ENCODE measurements at regions not wholly inside any gene's neighbourhood (a gene's known extent, or its start where the extent isn't known, plus 50 kb on each side); places are given as distances from the start of the nearest gene placed in this dataset.

DNA sequence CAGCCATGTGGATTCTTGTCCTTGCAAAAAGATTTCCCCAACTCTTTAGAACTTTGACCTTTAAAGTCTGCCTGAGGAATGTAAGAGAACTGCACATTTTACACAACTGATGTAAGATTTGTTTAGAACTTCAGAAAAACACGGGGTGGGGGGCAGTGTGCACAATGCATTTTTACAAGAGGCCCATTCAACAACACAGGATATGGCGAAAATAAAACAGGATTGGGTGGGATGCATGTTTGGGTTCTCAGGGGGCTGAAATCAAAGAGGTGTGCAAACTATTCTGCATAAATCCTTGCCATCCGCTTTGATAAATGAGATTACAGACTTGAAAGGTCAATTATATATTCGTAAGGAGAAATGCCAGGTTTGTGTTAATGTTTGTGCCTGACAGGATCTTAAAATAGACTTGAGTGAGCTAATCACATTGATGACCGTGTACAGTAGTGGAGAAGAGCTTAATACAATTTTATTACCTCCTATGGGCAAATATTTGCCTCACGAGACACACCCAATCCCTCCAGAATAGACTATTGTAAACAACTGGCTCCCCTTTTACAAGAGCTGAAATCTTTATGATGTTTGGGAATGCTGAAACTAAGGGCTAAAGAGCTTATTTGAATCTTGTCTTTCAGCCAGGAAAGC, 184.1 kb upstream of the LEF1 start:
- Histone ChIP-seq H3K9me3 (ENCODE audit: control insufficient read depth, insufficient read depth, low read depth, low read length) (no peaks in the 10 kb centered on the region), H3K4me3 (ENCODE audit: low read depth, low read length) (no peak overlapping the region), H3K27ac (ENCODE audit: extremely low read depth, low read depth, low read length) (peak overlapping the region; percentile 17; the same call in 1 of the 2 replicates), H3K36me3 (ENCODE audit: control insufficient read depth in 2 of 2, insufficient read depth in 1 of 2, low read length in 2 of 2) (no peaks in the 10 kb centered on the region), H3K4me1 (ENCODE audit: control insufficient read depth, insufficient read depth, low read length) (peaks cover 7% of the 10 kb centered on the region; the same call in 1 of the 2 replicates)
- ChIA-PET CTCF (no interaction called here), POLR2A (no interaction called here)
- TF ChIP-seq KLF7 (tag by site-specific recombination; IDR thresholded peaks at IDR 0.05; ENCODE audit: borderline replicate concordance) = peak; percentile 21; the same call in 1 of the 2 replicates
- TF ChIP-seq, protein P1, sequence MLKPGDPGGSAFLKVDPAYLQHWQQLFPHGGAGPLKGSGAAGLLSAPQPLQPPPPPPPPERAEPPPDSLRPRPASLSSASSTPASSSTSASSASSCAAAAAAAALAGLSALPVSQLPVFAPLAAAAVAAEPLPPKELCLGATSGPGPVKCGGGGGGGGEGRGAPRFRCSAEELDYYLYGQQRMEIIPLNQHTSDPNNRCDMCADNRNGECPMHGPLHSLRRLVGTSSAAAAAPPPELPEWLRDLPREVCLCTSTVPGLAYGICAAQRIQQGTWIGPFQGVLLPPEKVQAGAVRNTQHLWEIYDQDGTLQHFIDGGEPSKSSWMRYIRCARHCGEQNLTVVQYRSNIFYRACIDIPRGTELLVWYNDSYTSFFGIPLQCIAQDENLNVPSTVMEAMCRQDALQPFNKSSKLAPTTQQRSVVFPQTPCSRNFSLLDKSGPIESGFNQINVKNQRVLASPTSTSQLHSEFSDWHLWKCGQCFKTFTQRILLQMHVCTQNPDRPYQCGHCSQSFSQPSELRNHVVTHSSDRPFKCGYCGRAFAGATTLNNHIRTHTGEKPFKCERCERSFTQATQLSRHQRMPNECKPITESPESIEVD (tag by site-specific recombination; IDR thresholded peaks at IDR 0.05) = peak; percentile 73
- TF ChIP-seq, protein P2, sequence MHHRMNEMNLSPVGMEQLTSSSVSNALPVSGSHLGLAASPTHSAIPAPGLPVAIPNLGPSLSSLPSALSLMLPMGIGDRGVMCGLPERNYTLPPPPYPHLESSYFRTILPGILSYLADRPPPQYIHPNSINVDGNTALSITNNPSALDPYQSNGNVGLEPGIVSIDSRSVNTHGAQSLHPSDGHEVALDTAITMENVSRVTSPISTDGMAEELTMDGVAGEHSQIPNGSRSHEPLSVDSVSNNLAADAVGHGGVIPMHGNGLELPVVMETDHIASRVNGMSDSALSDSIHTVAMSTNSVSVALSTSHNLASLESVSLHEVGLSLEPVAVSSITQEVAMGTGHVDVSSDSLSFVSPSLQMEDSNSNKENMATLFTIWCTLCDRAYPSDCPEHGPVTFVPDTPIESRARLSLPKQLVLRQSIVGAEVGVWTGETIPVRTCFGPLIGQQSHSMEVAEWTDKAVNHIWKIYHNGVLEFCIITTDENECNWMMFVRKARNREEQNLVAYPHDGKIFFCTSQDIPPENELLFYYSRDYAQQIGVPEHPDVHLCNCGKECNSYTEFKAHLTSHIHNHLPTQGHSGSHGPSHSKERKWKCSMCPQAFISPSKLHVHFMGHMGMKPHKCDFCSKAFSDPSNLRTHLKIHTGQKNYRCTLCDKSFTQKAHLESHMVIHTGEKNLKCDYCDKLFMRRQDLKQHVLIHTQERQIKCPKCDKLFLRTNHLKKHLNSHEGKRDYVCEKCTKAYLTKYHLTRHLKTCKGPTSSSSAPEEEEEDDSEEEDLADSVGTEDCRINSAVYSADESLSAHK (tag by site-specific recombination; IDR thresholded peaks at IDR 0.05) = 0 out of 2 replicates have a peak, but pooled peaks have one; percentile 25
- TF ChIP-seq FEZF1 (tag by site-specific recombination; IDR thresholded peaks at IDR 0.05) = peak; percentile 60
- TF ChIP-seq ZNF585B (tag by site-specific recombination; IDR thresholded peaks at IDR 0.05) = no peak
- TF ChIP-seq ZNF140 (tag by site-specific recombination; IDR thresholded peaks at IDR 0.05) = no peak
- TF ChIP-seq MZF1 (tag by site-specific recombination; IDR thresholded peaks at IDR 0.05; ENCODE audit: borderline replicate concordance) = peak; percentile 95
- 0 out of 2 replicates have a peak, but pooled peaks have one; percentile 13 for TF ChIP-seq ZSCAN30 (tag by site-specific recombination; IDR thresholded peaks at IDR 0.05)
- TF ChIP-seq KLF1 (tag by site-specific recombination; IDR thresholded peaks at IDR 0.05) = no peak

DNA sequence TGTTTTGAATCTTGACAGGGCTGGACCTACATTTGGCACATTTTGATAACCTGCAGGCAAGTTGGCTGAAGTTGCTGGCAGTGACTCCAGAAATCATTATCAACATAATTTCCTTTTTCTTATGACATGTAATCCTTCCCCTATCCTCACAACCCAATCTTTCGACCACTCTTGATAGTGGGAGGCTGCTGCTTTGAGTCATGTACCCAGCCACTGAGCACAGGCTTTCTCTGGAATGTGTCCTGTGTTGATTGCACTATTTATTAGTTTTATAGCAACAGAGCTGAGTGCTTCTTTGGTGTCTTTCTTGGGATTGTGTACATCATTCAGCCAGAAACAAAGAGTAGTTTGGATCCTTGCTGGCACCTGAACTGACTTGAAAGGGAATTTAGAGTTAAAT, 183.1 kb upstream of the LEF1 start:
- TF ChIP-seq ZFHX2 (tag by site-specific recombination; conservative IDR thresholded peaks at IDR 0.05) (no peak), ZNF707 (tag by site-specific recombination; IDR thresholded peaks at IDR 0.05) (no peak), FEZF1 (tag by site-specific recombination; IDR thresholded peaks at IDR 0.05) (no peak), SALL2 (tag by site-specific recombination; IDR thresholded peaks at IDR 0.05; ENCODE audit: borderline replicate concordance) (no peak), ZNF221 (tag by site-specific recombination; IDR thresholded peaks at IDR 0.05; ENCODE audit: borderline replicate concordance) (no peak), ZNF610 (tag by site-specific recombination; IDR thresholded peaks at IDR 0.05; ENCODE audit: borderline replicate concordance) (no peak), ZNF133 (tag by site-specific recombination; IDR thresholded peaks at IDR 0.05) (no peak), ZNF335 (tag by site-specific recombination; conservative IDR thresholded peaks at IDR 0.05) (no peak), ZNF155 (tag by site-specific recombination; IDR thresholded peaks at IDR 0.05) (no peak), MZF1 (tag by site-specific recombination; IDR thresholded peaks at IDR 0.05; ENCODE audit: borderline replicate concordance) (no peak), HOXD13 (CRISPR knock-in tag; IDR thresholded peaks at IDR 0.05; ENCODE audit: borderline replicate concordance) (no peak), ZSCAN30 (tag by site-specific recombination; IDR thresholded peaks at IDR 0.05) (no peak), ZNF596 (tag by site-specific recombination; IDR thresholded peaks at IDR 0.05) (no peak), GFI1B (tag by site-specific recombination; IDR thresholded peaks at IDR 0.05) (no peak), KLF7 (tag by site-specific recombination; IDR thresholded peaks at IDR 0.05; ENCODE audit: borderline replicate concordance) (no peak), ZNF747 (tag by site-specific recombination; IDR thresholded peaks at IDR 0.05) (no peak), BCL11A (tag by site-specific recombination; IDR thresholded peaks at IDR 0.05; ENCODE audit: low read depth) (no peak)
- TF ChIP-seq, protein P3, sequence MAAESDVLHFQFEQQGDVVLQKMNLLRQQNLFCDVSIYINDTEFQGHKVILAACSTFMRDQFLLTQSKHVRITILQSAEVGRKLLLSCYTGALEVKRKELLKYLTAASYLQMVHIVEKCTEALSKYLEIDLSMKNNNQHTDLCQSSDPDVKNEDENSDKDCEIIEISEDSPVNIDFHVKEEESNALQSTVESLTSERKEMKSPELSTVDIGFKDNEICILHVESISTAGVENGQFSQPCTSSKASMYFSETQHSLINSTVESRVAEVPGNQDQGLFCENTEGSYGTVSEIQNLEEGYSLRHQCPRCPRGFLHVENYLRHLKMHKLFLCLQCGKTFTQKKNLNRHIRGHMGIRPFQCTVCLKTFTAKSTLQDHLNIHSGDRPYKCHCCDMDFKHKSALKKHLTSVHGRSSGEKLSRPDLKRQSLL (tag by site-specific recombination; IDR thresholded peaks at IDR 0.05) = no peak
- Histone ChIP-seq H3K9me3 (ENCODE audit: control insufficient read depth, insufficient read depth, low read depth, low read length) (no peaks in the 10 kb centered on the region), H3K4me1 (ENCODE audit: control insufficient read depth, insufficient read depth, low read length) (peaks cover 7% of the 10 kb centered on the region; the same call in 1 of the 2 replicates), H3K27ac (ENCODE audit: extremely low read depth, low read depth, low read length) (no peak overlapping the region), H3K4me3 (ENCODE audit: low read depth, low read length) (no peak overlapping the region), H3K36me3 (ENCODE audit: control insufficient read depth in 2 of 2, insufficient read depth in 1 of 2, low read length in 2 of 2) (no peaks in the 10 kb centered on the region)
- ChIA-PET POLR2A (no interaction called here), CTCF (no interaction called here)
